NT2/D1 (cell line): ENCODE measurements at regions not wholly inside any gene's neighbourhood (a gene's known extent, or its start where the extent isn't known, plus 50 kb on each side); places are given as distances from the start of the nearest gene placed in this dataset.

ENCODE experiments used
- SUZ12 ChIP-seq: IDR thresholded peaks from 2 replicates; pipeline ENCODE4 v1.6.1; 2011; ENCODE audit not compliant: insufficient read length, insufficient read depth; ENCODE audit errors: extremely low read depth
- ZNF274 ChIP-seq: IDR thresholded peaks from 2 replicates; pipeline ENCODE4 v1.6.1; 2011; ENCODE audit warnings: mild to moderate bottlenecking, low read depth, low read length

- TF ChIP-seq ZNF274 (no peak), SUZ12 (no peak)
Measured at GRCh38 chr4:152091405-152091804, 330.6 kb upstream of the GATB start.
